Lower leg skin (tissue), 4 donors: ENCODE measurements at regions not wholly inside any gene's neighbourhood (a gene's known extent, or its start where the extent isn't known, plus 50 kb on each side); places are given as distances from the start of the nearest gene placed in this dataset.

Source experiments
- DNase-seq, 2 donors: peaks; one replicate each; pipeline ENCODE4 v3.0.0-alpha.2; 2019; ENCODE audit warnings: low spot score in 2 of 2
- H3K4me3 ChIP-seq: fragments of 200-600 bp; sonication (generic); 2 replicates; pipeline ENCODE4 v1.5.1; 2017; ENCODE audit warnings: mild to moderate bottlenecking, low read depth; ENCODE audit not compliant: poor library complexity, severe bottlenecking
- POLR2A ChIP-seq, 2 donors: fragments of 450-650 bp; IDR thresholded peaks; one replicate each; pipeline ENCODE4 v1.6.1; 2016 to 2017; ENCODE audit warnings: antibody characterized with exemption in 2 of 2, mild to moderate bottlenecking in 1 of 2, moderate library complexity in 1 of 2
- WGBS, 2 donors: methylation state at CpG; one replicate each; pipeline ENCODE4 v1.1.5; 2018; 5-methylcytosine and 5-hydroxymethylcytosine counted together
- intact Hi-C: fragments of 100-400 bp; cut with DNase I; formaldehyde crosslinking; loops from one replicate; pipeline ENCODE4 v1.15.0; 2023; ENCODE audit warnings: low total_unique reads
- TF ChIP-seq, protein P1 (sequence below), 3 donors: fragments of 450-650 bp; IDR thresholded peaks; one replicate each; pipeline ENCODE4 v1.5.1; 2016; ENCODE audit warnings: antibody characterized with exemption in 3 of 3, mild to moderate bottlenecking in 3 of 3, moderate library complexity in 2 of 3

GRCh38 chr6:105985098-105985815, 100.9 kb upstream of the PRDM1 start:
- DNase-seq: no peak
- 38 to 45% methylated on average over 5 of the region's 5 CpGs for WGBS, 2 donors
- TF ChIP-seq, protein P1, sequence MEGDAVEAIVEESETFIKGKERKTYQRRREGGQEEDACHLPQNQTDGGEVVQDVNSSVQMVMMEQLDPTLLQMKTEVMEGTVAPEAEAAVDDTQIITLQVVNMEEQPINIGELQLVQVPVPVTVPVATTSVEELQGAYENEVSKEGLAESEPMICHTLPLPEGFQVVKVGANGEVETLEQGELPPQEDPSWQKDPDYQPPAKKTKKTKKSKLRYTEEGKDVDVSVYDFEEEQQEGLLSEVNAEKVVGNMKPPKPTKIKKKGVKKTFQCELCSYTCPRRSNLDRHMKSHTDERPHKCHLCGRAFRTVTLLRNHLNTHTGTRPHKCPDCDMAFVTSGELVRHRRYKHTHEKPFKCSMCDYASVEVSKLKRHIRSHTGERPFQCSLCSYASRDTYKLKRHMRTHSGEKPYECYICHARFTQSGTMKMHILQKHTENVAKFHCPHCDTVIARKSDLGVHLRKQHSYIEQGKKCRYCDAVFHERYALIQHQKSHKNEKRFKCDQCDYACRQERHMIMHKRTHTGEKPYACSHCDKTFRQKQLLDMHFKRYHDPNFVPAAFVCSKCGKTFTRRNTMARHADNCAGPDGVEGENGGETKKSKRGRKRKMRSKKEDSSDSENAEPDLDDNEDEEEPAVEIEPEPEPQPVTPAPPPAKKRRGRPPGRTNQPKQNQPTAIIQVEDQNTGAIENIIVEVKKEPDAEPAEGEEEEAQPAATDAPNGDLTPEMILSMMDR (IDR thresholded peaks at IDR 0.05): no peak
- TF ChIP-seq POLR2A (IDR thresholded peaks at IDR 0.05): no peak
- intact Hi-C loops: no loop called here
- H3K4me3 ChIP-seq: no peak overlapping the region

DNA sequence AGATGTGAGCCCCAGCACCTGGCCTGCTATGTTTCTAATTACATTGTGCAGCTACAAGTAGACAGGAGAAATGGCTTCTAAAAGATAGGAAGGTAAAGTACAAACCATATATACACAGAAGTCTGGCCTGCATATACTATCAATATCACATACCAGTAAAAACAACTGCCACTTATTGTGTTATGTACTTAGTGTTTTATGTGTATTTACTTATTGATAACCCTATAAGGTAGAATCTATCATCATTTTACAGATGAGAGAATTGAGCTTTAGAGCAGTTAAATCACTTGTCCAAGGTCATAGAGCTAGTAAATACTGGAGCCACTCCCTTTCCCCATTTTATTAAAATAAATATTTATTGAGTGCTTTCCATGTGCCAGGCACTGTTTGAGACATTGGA, 102.4 kb upstream of the PRDM1 start:
- no peak overlapping the region for H3K4me3 ChIP-seq
- intact Hi-C loops: loop anchor here (5.0 kb wide), 1 partner anchor 809 kb away; no protein-coding TSS in a partner anchor
- TF ChIP-seq, protein P1 (IDR thresholded peaks at IDR 0.05): no peak
- TF ChIP-seq POLR2A (IDR thresholded peaks at IDR 0.05): no peak
- DNase-seq: no peak

DNA sequence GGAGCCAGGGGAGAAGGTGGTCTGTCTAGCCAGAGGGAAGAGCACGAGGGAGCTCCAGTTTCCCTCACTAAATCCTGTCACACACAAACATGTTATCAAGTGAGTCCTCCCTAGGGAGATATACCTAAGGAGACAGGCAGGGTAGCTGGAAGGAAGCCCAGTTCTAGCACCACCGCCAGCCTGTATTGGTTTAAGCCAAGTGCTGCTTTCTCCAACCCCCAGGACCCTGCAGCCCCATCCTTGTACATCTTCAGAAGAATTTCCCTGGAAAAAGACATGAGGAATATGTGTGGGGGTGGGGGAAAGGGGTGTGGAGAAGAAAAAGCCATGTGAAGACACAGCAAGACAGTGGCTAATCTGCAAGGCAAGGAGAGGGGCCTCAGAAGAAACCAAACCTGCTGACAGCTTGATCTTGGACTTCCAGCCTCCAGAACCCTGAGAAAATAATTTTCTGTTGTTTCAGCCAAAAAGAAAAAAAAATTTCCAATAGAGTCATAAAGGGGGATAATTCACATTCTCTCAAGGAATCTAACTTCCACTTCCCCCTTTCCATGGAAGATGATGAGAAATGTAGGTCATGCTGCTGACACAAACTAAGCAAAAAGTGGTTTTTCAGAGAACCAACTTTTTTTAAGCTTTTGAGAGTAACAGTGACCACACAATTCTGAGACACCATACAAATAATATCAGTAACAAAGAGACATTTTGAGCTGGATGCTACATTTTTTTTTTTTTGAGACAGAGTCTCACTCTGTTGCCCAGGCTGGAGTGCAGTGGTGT, 103.2 kb upstream of the PRDM1 start:
- intact Hi-C loops: loop anchor here (5.0 kb wide), 1 partner anchor 809 kb away; no protein-coding TSS in a partner anchor
- TF ChIP-seq, protein P1 (IDR thresholded peaks at IDR 0.05): no peak
- no peak for TF ChIP-seq POLR2A (IDR thresholded peaks at IDR 0.05)
- 70 to 81% methylated on average over 2 of the region's 2 CpGs for WGBS, 2 donors
- no peak overlapping the region for H3K4me3 ChIP-seq
- DNase-seq: no peak

DNA sequence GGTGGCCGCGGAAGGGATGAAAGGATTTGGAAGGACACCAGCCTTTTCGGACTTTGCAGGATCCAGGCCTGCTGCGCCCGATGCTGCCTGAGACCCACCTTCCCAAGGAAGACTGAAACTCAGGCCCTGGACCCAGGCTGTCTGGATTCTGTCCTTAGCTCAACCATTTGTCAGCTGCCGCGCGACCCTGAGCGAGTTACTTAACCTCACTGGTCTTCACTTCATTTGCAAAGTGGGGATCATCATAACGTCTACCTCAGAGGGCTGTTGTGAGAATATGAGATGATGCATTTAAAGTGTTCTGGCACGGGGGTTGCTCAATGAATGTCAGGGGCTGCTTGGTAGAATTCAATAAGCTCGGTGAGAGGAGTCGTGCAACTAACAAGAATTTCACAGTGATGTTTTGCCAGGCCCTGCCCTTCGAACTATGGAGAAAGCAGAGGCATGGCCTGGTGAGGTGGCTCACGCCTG, 104.2 kb upstream of the PRDM1 start:
- DNase-seq: no peak
- WGBS, 2 donors: 84 to 87% methylated on average over 13 to 15 of the region's 15 CpGs
- no peak for TF ChIP-seq POLR2A (IDR thresholded peaks at IDR 0.05)
- TF ChIP-seq, protein P1 (IDR thresholded peaks at IDR 0.05): no peak
- no peak overlapping the region for H3K4me3 ChIP-seq
- intact Hi-C loops: loop anchor here (5.0 kb wide), 1 partner anchor 810 kb away; no protein-coding TSS in a partner anchor

- DNase-seq: no peak
- no peak overlapping the region for H3K4me3 ChIP-seq
- no peak for TF ChIP-seq POLR2A (IDR thresholded peaks at IDR 0.05)
- TF ChIP-seq, protein P1 (IDR thresholded peaks at IDR 0.05): no peak
- 16 to 22% methylated on average over 58 to 62 of the region's 62 CpGs for WGBS, 2 donors
- intact Hi-C loops: loop anchor here (5.0 kb wide), 1 partner anchor 811 kb away; no protein-coding TSS in a partner anchor
These were observed 104.9 kb upstream of the PRDM1 start for GRCh38 chr6:105981002-105981887.
